ENCODE measurements at regions not wholly inside any gene's neighbourhood (a gene's known extent, or its start where the extent isn't known, plus 50 kb on each side); places are given as distances from the start of the nearest gene placed in this dataset.

DNA sequence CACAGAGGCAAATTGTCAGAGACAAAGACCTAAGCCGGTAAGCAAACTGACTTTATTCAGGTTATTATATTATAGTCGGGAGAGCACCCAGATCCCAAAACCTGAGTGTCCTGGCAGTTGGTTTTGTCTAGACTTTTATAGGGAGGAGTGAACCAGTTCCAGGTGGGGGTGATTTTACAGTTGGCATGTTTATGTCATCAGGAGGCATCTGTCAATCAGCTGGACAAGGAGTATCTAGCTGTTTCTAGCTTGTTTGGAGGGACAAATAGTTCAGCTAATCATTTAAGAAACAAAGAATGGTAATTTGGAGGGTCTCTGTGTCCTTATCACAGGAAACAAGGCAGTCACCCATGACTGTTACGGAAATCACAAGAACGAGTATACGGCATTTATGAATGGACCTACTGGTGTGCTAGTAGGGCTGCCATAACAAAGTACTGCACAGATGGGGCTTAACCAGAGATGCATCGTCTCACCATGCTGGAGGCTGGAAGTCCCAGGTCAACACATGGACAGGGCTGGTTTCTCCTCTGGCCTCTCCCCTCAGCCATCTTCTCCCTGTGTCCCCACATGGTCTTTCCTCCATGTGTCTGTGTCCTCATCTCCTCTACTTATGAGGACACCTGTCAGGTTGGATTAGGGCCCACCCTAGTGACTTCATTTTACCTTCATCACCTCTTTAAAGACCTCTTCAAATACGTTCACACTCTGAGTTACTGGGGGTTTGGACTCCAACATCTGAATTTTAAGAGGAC, 122.7 kb downstream of the LY86 start:
- TF ChIP-seq, protein P1, sequence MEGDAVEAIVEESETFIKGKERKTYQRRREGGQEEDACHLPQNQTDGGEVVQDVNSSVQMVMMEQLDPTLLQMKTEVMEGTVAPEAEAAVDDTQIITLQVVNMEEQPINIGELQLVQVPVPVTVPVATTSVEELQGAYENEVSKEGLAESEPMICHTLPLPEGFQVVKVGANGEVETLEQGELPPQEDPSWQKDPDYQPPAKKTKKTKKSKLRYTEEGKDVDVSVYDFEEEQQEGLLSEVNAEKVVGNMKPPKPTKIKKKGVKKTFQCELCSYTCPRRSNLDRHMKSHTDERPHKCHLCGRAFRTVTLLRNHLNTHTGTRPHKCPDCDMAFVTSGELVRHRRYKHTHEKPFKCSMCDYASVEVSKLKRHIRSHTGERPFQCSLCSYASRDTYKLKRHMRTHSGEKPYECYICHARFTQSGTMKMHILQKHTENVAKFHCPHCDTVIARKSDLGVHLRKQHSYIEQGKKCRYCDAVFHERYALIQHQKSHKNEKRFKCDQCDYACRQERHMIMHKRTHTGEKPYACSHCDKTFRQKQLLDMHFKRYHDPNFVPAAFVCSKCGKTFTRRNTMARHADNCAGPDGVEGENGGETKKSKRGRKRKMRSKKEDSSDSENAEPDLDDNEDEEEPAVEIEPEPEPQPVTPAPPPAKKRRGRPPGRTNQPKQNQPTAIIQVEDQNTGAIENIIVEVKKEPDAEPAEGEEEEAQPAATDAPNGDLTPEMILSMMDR (conservative IDR thresholded peaks at IDR 0.05): no peak
- H3K27me3 Mint-ChIP-seq (ENCODE audit: low read depth): peaks cover 8% of the 10 kb centered on the region; the same call in 1 of the 2 replicates
- no peak overlapping the region for H3K27ac Mint-ChIP-seq

More for the DNA sequence above, 122.7 kb downstream of the LY86 start:
- H3K4ac ChIP-seq (ENCODE audit: low read depth, low read length): no peak overlapping the region
- no peak overlapping the region for H4K5ac ChIP-seq (ENCODE audit: insufficient read length, low read depth, low read length)
- no peak overlapping the region for H3K4me3 Mint-ChIP-seq
- H3K23ac ChIP-seq (ENCODE audit: insufficient read length, low read depth, low read length): no peak overlapping the region
- H2BK15ac ChIP-seq (ENCODE audit: low read depth, low read length): no peak overlapping the region
- no peak overlapping the region for H3K9ac ChIP-seq (ENCODE audit: extremely low read depth, insufficient read length, low read length)
- H3K36me3 Mint-ChIP-seq (ENCODE audit: insufficient read depth in 1 of 3, low read depth in 3 of 3): no peaks in the 10 kb centered on the region; a peak in 1 of 7 replicates
- no peaks in the 10 kb centered on the region for H3K79me2 ChIP-seq (ENCODE audit: insufficient read depth, low read length)
- no peak overlapping the region for H2AFZ ChIP-seq (ENCODE audit: low read length)
- H3K9me3 ChIP-seq (ENCODE audit: control insufficient read depth, low read depth, low read length): no peaks in the 10 kb centered on the region
- H3K4me1 Mint-ChIP-seq: peaks cover 29 to 38% of the 10 kb centered on the region in 2 experiments
- H3T11ph ChIP-seq (ENCODE audit: low read length): no peak overlapping the region
- no peaks in the 10 kb centered on the region for H3K79me1 ChIP-seq (ENCODE audit: insufficient read depth, low read depth, low read length, poor library complexity, severe bottlenecking)
- no peak overlapping the region for H3K27ac ChIP-seq (ENCODE audit: insufficient read length, low read depth, low read length)
- H2BK12ac ChIP-seq (ENCODE audit: insufficient read length, low read depth, low read length): no peak overlapping the region
- no peak overlapping the region for H3K4me2 ChIP-seq (ENCODE audit: insufficient read depth, insufficient read length, low read length)
- no peak overlapping the region for H4K91ac ChIP-seq (ENCODE audit: insufficient read length, low read depth, low read length)
- no peaks in the 10 kb centered on the region; a peak in 1 of 5 replicates for H3K9me3 Mint-ChIP-seq
- H2AK5ac ChIP-seq (ENCODE audit: insufficient read length, low read length): no peak overlapping the region
- H2BK5ac ChIP-seq (ENCODE audit: insufficient read length, low read length): no peak overlapping the region
- no peaks in the 10 kb centered on the region for H3K27me3 ChIP-seq (ENCODE audit: insufficient read depth, low read length)
- H3K14ac ChIP-seq (ENCODE audit: insufficient read depth, low read length): no peak overlapping the region
- H3K23me2 ChIP-seq (ENCODE audit: insufficient read length, low read depth, low read length, poor library complexity, severe bottlenecking): no peaks in the 10 kb centered on the region
- H3K18ac ChIP-seq (ENCODE audit: insufficient read length, low read depth, low read length): no peak overlapping the region
- no peak overlapping the region for H4K8ac ChIP-seq (replicated peaks; ENCODE audit: insufficient read length, low read depth, low read length)
- no peak overlapping the region for H2BK120ac ChIP-seq (ENCODE audit: low read depth, low read length, poor library complexity, severe bottlenecking)
- peaks cover 3% of the 10 kb centered on the region; the same call in 1 of the 2 replicates for H3K4me1 ChIP-seq (ENCODE audit: insufficient read depth, low read length)
- H3K56ac ChIP-seq (ENCODE audit: insufficient read length, low read depth, low read length): no peak overlapping the region
- no peak overlapping the region for H2BK20ac ChIP-seq (ENCODE audit: low read depth, low read length, poor library complexity, severe bottlenecking)
- no CpG with 5 or more reads among the region's 7 CpGs for WGBS (ENCODE audit: extremely low coverage, insufficient read length, low lambda C conversion rate)
- no peaks in the 10 kb centered on the region for H4K20me1 ChIP-seq (ENCODE audit: control insufficient read depth, insufficient read depth, insufficient read length)
- no peak for DNase-seq
